AG09319 (cell line): ENCODE measurements at regions not wholly inside any gene's neighbourhood (a gene's known extent, or its start where the extent isn't known, plus 50 kb on each side); places are given as distances from the start of the nearest gene placed in this dataset.
"Not testable (repeated sequence)": the region's sequence is repeated elsewhere in the genome, so short reads cannot be mapped to it uniquely, and the experiment has no call there.

Source experiments
- DNase-seq: peaks from one replicate; pipeline ENCODE4 v3.0.0-alpha.2; 2010; ENCODE audit warnings: low read depth; ENCODE audit errors: extremely low read depth
- CTCF ChIP-seq: IDR thresholded peaks from 2 replicates; pipeline ENCODE4 v1.5.1; 2011; ENCODE audit warnings: low read depth, mild to moderate bottlenecking, inconsistent platforms, low read length, moderate library complexity

GRCh38 chr21:17101696-17102095 is 411.1 kb upstream of the CXADR start:
- TF ChIP-seq CTCF: no peak

DNA sequence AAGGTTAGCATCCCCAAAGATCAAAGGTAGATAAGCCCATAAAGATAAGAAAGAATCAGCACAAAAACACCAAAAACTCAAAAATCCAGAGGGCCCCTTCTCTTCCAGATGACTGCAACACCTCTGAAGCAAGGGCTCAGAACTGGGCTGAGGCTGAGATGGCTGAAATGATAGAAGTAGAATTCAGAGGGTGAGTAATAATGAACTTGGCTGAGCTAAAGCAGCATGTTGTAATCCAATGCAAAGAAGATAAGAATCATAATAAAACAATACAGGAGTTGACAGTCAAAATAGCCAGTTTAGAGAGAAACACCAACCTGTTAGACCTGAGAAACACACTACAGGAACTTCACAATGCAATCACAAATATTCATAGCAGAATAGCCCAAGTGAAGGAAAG is 406.9 kb upstream of the CXADR start:
- TF ChIP-seq CTCF: no peak
- DNase-seq: no peak

More at GRCh38 chr21:17101696-17102095, 411.1 kb upstream of the CXADR start:
- DNase-seq: no peak

GRCh38 chr21:17114045-17114444 is 398.8 kb upstream of the CXADR start:
- no peak for TF ChIP-seq CTCF
- DNase-seq: no peak

DNA sequence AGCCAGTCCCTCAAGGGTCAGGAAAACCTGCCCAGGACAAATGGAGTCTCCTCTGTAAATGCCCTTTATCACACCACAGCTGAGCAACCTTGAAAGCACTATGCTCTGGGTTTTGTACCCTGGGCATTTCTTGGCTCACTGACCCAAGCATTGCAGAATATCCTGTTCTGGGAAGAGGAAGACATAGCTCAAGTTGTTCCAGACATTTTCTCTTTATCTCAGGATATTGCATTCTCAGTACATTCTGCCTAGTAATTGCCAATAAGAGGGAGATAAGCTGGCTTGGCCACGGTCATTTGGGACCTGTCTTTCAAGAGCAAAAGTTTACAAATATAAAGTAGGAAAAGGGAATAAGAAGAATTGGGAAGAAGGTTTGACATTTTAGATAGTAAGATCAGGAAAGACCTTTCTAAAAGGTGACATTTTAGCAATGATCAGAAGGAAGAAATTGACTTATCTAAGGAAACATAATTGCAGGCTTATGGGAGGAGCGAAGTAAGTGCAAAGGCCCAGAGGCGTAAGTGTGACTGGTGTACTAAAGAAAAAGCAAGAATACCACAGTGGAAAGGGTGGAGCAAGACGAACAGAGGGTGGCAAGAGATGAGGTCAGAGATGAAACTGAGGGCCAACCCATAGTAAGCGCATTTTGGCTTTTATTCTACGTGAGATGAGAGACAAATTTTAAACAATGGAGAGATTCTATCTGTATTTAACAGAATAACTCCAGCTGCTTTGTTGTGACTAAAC is 394.0 kb upstream of the CXADR start:
- no peak for TF ChIP-seq CTCF
- DNase-seq: no peak

DNA sequence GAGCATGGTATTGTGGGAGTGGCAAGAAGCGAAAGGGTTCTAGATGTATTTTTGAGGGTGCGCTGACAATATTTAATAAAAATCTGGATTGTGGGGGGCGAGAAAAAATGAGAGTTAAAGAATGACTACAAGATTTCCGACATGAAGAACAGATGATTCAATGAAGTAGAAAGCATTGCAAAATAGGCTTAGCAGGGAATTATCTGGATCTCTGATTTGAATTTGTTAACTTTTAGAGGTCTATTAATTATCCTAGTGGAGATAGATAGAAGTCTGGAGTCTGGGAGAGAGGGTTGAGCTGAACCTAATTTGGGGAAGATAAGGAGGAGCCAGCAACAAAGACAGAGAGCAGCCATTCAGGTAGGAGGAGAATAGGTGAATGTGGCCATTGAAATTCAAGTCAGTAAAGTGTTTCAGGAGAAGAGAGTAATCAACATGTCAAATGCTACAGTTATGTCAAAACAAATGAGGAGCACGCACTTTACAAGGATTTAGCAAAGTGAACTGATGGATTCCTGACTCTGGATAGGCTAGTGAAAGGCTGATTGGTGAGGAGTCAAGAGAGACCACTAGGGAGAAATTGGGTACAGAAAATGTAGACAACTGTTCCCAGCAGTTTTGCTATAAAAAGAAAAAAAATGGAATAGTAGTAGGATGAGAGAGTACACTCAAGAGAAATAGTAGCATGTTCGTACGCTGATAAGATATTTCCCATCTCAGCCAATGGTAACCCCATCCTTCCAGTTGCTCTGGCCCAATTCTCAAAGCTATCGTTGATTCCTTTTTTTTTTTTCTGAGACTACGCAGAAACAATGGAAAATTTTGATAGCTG is 393.2 kb upstream of the CXADR start:
- no peak for DNase-seq
- TF ChIP-seq CTCF: no peak

DNA sequence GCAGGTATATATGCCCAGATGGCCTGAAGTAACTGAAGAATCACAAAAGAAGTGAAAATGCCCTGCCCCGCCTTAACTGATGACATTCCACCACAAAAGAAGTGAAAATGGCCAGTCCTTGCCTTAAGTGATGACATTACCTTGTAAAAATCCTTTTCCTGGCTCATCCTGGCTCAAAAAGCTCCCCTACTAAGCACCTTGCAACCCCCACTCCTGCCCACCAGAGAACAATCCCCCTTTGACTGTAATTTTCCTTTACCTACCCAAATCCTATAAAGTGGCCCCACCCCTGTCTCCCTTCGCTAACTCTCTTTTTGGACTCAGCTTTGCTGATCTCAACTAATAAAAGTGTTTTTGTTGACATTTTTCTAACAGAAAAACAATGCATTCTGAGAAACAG is 385.4 kb upstream of the CXADR start:
- DNase-seq: not testable (repeated sequence)

DNA sequence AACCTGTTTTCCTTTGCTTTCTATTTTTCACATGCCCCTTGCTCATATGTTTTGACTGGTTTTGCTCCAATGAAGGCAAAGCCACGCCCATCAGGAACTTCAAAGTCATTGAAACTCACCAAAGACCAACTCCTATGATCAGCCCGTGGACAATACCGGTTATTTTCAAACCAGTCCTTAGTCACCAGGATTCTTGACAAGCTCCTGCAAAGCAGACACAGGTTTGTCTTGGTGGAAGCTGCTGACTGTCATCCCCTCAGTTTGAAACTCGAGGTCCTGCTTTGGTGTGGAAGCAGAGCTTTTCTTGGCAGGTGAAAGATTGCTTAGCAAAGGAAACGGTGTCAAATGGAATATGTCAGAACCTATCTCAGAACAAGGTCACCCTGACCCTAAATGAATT is 384.7 kb upstream of the CXADR start:
- TF ChIP-seq CTCF: no peak

GRCh38 chr21:17139159-17139558 is 373.7 kb upstream of the CXADR start:
- DNase-seq: not testable (repeated sequence)

More for the DNA sequence above, 384.7 kb upstream of the CXADR start:
- DNase-seq: no peak
